NCI-H1436 treated with DMSO at 0.1 percent for 48 hours (cell line): ENCODE measurements at regions not wholly inside any gene's neighbourhood (a gene's known extent, or its start where the extent isn't known, plus 50 kb on each side); places are given as distances from the start of the nearest gene placed in this dataset.
A peak's percentile ranks its signal among the peaks of the same experiment; 100 is the strongest.

Source experiments
- DNase-seq: peaks from one replicate; lab custom pipeline; 2025; lab: John Stamatoyannopoulos, UW

- DNase-seq: no peak
These were observed 53.1 kb upstream of the BCO1 start for GRCh38 chr16:81185416-81185815.

GRCh38 chr16:81181013-81181720 lies 57.3 kb upstream of the BCO1 start:
- DNase-seq: peak; percentile 74

- DNase-seq: no peak
These were observed 57.9 kb upstream of the BCO1 start for GRCh38 chr16:81180578-81180977.

- no peak for DNase-seq
These were observed 59.3 kb upstream of the BCO1 start for GRCh38 chr16:81179219-81179618.

- no peak for DNase-seq
These were observed 63.1 kb upstream of the BCO1 start for GRCh38 chr16:81175325-81175891.

- no peak for DNase-seq
These were observed 63.7 kb upstream of the BCO1 start for GRCh38 chr16:81174644-81175324.

- no peak for DNase-seq
These were observed 65.5 kb upstream of the BCO1 start for GRCh38 chr16:81172769-81173658.

- no peak for DNase-seq
These were observed 67.7 kb upstream of the BCO1 start for GRCh38 chr16:81170824-81171223.

- no peak for DNase-seq
These were observed 70.1 kb upstream of the BCO1 start for GRCh38 chr16:81168406-81168805.

GRCh38 chr16:81167851-81168250 lies 70.6 kb upstream of the BCO1 start:
- DNase-seq: no peak

GRCh38 chr16:81166417-81167300 lies 70.5 kb upstream of the GCSH start:
- DNase-seq: no peak

- DNase-seq: no peak
These were observed 69.4 kb upstream of the GCSH start for GRCh38 chr16:81165411-81166097.

- DNase-seq: no peak
These were observed 68.8 kb upstream of the GCSH start for GRCh38 chr16:81164958-81165357.

GRCh38 chr16:81164481-81164880 lies 68.3 kb upstream of the GCSH start:
- peak; percentile 41 for DNase-seq

GRCh38 chr16:81163671-81164070 lies 67.5 kb upstream of the GCSH start:
- DNase-seq: no peak

GRCh38 chr16:81158964-81159363 lies 62.8 kb upstream of the GCSH start:
- no peak for DNase-seq

- no peak for DNase-seq
These were observed 59.6 kb upstream of the GCSH start for GRCh38 chr16:81155769-81156168.

- DNase-seq: no peak
These were observed 55.6 kb upstream of the GCSH start for GRCh38 chr16:81151648-81152310.

- DNase-seq: no peak
These were observed 53.4 kb upstream of the GCSH start for GRCh38 chr16:81149614-81150013.

GRCh38 chr16:81148277-81148676 lies 52.1 kb upstream of the GCSH start:
- no peak for DNase-seq
